Lung (tissue), 11 donors: ENCODE measurements at regions not wholly inside any gene's neighbourhood (a gene's known extent, or its start where the extent isn't known, plus 50 kb on each side); places are given as distances from the start of the nearest gene placed in this dataset.

Source experiments
- ATAC-seq: fragments of 200-7000 bp; cut with Tn5 transposase; one replicate; pipeline ENCODE4 v1.9.1; 2020; ENCODE audit warnings: moderate number of reproducible peaks; ENCODE audit not compliant: insufficient read depth, low FRiP score
- DNase-seq, 3 donors: peaks; one replicate each; pipeline ENCODE4 v3.0.0-alpha.2; 2013 to 2017
- H3K27ac ChIP-seq, 2 donors: one replicate each; pipeline ENCODE4 v1.5.1; 2013; ENCODE audit warnings: mild to moderate bottlenecking in 2 of 2, moderate library complexity in 2 of 2, control low read depth in 1 of 2, inconsistent platforms in 1 of 2, low read depth in 1 of 2, low read length in 1 of 2
- H3K27me3 ChIP-seq, 3 donors: one replicate each; pipeline ENCODE4 v1.5.1; 2013; ENCODE audit warnings: low read length in 2 of 3; ENCODE audit not compliant: control insufficient read depth in 3 of 3, insufficient read depth in 3 of 3
- H3K36me3 ChIP-seq, 4 donors: one replicate each; pipeline ENCODE4 v1.5.1; 2013; ENCODE audit warnings: low read length in 4 of 4, mild to moderate bottlenecking in 1 of 4, moderate library complexity in 1 of 4; ENCODE audit not compliant: control insufficient read depth in 4 of 4, insufficient read depth in 4 of 4
- H3K4me1 ChIP-seq, 5 donors: one replicate each; pipeline ENCODE4 v1.5.1; 2013; ENCODE audit warnings: low read length in 5 of 5, mild to moderate bottlenecking in 2 of 5, moderate library complexity in 1 of 5; ENCODE audit not compliant: control insufficient read depth in 5 of 5, insufficient read depth in 5 of 5
- H3K4me3 ChIP-seq: one replicate; pipeline ENCODE4 v1.5.1; 2013; ENCODE audit warnings: mild to moderate bottlenecking, control low read depth, moderate library complexity
- H3K9ac ChIP-seq, 2 donors: one replicate each; pipeline ENCODE4 v1.5.1; 2013; ENCODE audit warnings: low read length in 2 of 2, control low read depth in 1 of 2; ENCODE audit not compliant: insufficient read depth in 1 of 2
- H3K9me3 ChIP-seq, 4 donors: one replicate each; pipeline ENCODE4 v1.5.1; 2013; ENCODE audit warnings: low read length in 3 of 4, mild to moderate bottlenecking in 1 of 4, moderate library complexity in 1 of 4; ENCODE audit not compliant: control insufficient read depth in 4 of 4, insufficient read depth in 3 of 4
- CTCF ChIP-seq: IDR thresholded peaks from 2 replicates; pipeline ENCODE4 v1.5.1; 2012; ENCODE audit warnings: mild to moderate bottlenecking; ENCODE audit errors: control extremely low read depth, extremely low read depth
- WGBS, 2 donors: extraction: QIAGEN DNeasy Blood & Tissue Kit; methylation state at CpG; one replicate each; pipeline ENCODE4 v1.1.7; 2013; 5-methylcytosine and 5-hydroxymethylcytosine counted together
- donor health status: control.
- donor health status: control.
- donor health status: Bipolar disorder and iron deficiency.
- donor health status: healthy.
- donor health status: DM: yes; HTN: yes; CAD: no.

DNA sequence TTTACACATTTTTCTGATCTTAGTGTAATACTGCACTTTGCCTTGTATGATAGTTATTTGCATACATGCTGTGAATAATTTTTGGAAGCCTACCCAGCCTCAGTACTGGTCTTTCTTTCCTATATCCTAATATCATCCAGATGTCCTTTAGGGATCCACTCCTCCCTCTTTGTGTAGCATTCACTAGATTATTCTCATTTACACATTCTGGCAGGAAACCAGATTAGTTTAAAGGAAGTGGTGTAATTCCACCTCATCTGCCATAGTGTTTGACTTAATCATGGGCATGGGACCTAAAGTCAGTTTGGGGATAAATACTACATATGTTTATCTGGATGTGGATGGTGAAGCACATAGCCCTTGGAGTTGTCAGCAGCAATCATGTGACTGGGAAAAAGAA is 444.9 kb upstream of the MAP2 start:
- no peaks in the 10 kb centered on the region for H3K4me1 ChIP-seq
- ATAC-seq (no peak), DNase-seq (no peak)
- H3K27ac ChIP-seq = no peak overlapping the region
- TF ChIP-seq CTCF = no peak
- H3K9ac ChIP-seq = no peak overlapping the region
- no peaks in the 10 kb centered on the region for H3K9me3 ChIP-seq
- no peak overlapping the region for H3K4me3 ChIP-seq
- no peaks in the 10 kb centered on the region for H3K36me3 ChIP-seq
- H3K27me3 ChIP-seq = no peaks in the 10 kb centered on the region

DNA sequence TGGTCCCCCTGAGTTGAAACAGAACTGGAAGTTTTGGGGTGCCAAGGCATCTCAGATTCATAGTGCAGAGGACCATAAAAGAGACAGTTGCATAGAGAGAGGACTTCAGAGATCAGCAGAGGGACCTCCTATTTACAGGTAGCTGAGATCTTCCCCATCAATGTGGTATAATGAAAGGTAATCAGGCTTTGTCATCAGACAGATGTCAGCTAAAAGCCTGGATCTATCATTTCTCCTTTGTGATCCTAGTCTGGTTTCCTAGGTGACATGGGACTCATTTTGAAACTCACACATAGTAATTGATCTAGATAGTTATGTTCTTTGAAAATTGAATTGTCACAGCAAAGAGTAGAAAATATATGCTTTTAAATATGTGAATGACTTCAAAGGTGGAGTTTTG is 443.5 kb upstream of the MAP2 start:
- ATAC-seq (no peak), DNase-seq (no peak)
- Histone ChIP-seq H3K36me3 (no peaks in the 10 kb centered on the region), H3K4me3 (no peak overlapping the region), H3K4me1 (no peaks in the 10 kb centered on the region), H3K27ac (no peak overlapping the region), H3K9ac (no peak overlapping the region), H3K9me3 (no peaks in the 10 kb centered on the region), H3K27me3 (no peaks in the 10 kb centered on the region)
- no peak for TF ChIP-seq CTCF

- WGBS, 2 donors = 92 to 94% methylated on average over 3 of the region's 3 CpGs
- TF ChIP-seq CTCF = no peak
- Histone ChIP-seq H3K36me3 (no peaks in the 10 kb centered on the region), H3K9me3 (no peaks in the 10 kb centered on the region), H3K9ac (no peak overlapping the region), H3K27me3 (no peaks in the 10 kb centered on the region), H3K4me1 (no peaks in the 10 kb centered on the region), H3K27ac (no peak overlapping the region), H3K4me3 (no peak overlapping the region)
- ATAC-seq (no peak), DNase-seq (no peak)
These were observed 441.0 kb upstream of the MAP2 start for GRCh38 chr2:208982831-208983230.

- DNase-seq (peak in 2 of 3 donors; percentile 5 to 51), ATAC-seq (no peak)
- Histone ChIP-seq H3K9ac (no peak overlapping the region), H3K9me3 (no peaks in the 10 kb centered on the region), H3K36me3 (no peaks in the 10 kb centered on the region), H3K27me3 (no peaks in the 10 kb centered on the region), H3K4me1 (no peaks in the 10 kb centered on the region), H3K4me3 (no peak overlapping the region), H3K27ac (no peak overlapping the region)
- WGBS, 2 donors = 65 to 82% methylated on average over 3 of the region's 3 CpGs
- TF ChIP-seq CTCF = no peak
These were observed 440.4 kb upstream of the MAP2 start for GRCh38 chr2:208983486-208983885.
